H1 (cell line): ENCODE measurements at regions not wholly inside any gene's neighbourhood (a gene's known extent, or its start where the extent isn't known, plus 50 kb on each side); places are given as distances from the start of the nearest gene placed in this dataset.

ENCODE experiments used
- CTCF ChIA-PET: fragments of 300-600 bp; sonication (Branson Sonifier 250); formaldehyde crosslinking; loops from one replicate; lab custom pipeline; 2021; ENCODE audit not compliant: partially characterized antibody; lab: Charles Lee
- POLR2A ChIA-PET: fragments of 300-600 bp; sonication (Branson Sonifier 250); formaldehyde crosslinking; loops from one replicate; lab custom pipeline; 2021; ENCODE audit warnings: inconsistent platforms; ENCODE audit not compliant: partially characterized antibody; lab: Charles Lee
- DNase-seq, 2 experiments: peaks; one replicate each; pipeline versions ENCODE4 v3.0.0 to v3.0.0-alpha.2; 2010 to 2022; ENCODE audit warnings: low spot score in 2 of 2, low read depth in 1 of 2, mixed read lengths in 1 of 2
- FAIRE-seq: peaks from 2 replicates; lab custom pipeline; 2011; peaks lifted over from hg19 to GRCh38; lab: Jason Lieb, UNC
- H2AFZ ChIP-seq: 2 replicates; pipeline ENCODE4 v1.8.1; 2012; ENCODE audit warnings: low read length, inconsistent platforms
- H2AK5ac ChIP-seq: 2 replicates; pipeline ENCODE4 v1.6.1; 2013; ENCODE audit warnings: low read depth, low read length
- H2BK120ac ChIP-seq: replicated peaks from 2 replicates; pipeline ENCODE3; 2013; ENCODE audit warnings: low read depth, low read length, inconsistent platforms
- H2BK12ac ChIP-seq: 2 replicates; pipeline ENCODE4 v1.6.1; 2013; ENCODE audit warnings: low read depth, low read length
- H2BK15ac ChIP-seq: 2 replicates; pipeline ENCODE4 v1.6.1; 2013; ENCODE audit warnings: low read length
- H2BK20ac ChIP-seq: 2 replicates; pipeline ENCODE4 v1.6.1; 2013; ENCODE audit warnings: low read length
- H2BK5ac ChIP-seq: 2 replicates; pipeline ENCODE4 v1.6.1; 2013; ENCODE audit warnings: low read depth, low read length
- H3K14ac ChIP-seq: 2 replicates; pipeline ENCODE4 v1.6.1; 2013; ENCODE audit warnings: inconsistent platforms; ENCODE audit not compliant: insufficient read length
- H3K18ac ChIP-seq: 2 replicates; pipeline ENCODE4 v1.6.1; 2013; ENCODE audit warnings: low read length; ENCODE audit errors: extremely low read depth
- H3K23ac ChIP-seq: 2 replicates; pipeline ENCODE4 v1.6.1; 2013; ENCODE audit warnings: inconsistent platforms; ENCODE audit not compliant: insufficient read length
- H3K23me2 ChIP-seq: 2 replicates; pipeline ENCODE4 v1.6.1; 2013; ENCODE audit warnings: low read depth, low read length
- H3K27ac ChIP-seq: 2 replicates; pipeline ENCODE4 v1.6.1; 2011; ENCODE audit warnings: low read depth, low read length, inconsistent platforms
- H3K27me3 ChIP-seq, 4 experiments: replicated peaks in 1 of 4; 1 replicate in 1 of 4; 2 replicates in 3 of 4; pipeline versions ENCODE4 v1.6.1 to v1.8.1; 2011 to 2013; ENCODE audit warnings: low read length in 3 of 4, mild to moderate bottlenecking in 3 of 4, inconsistent platforms in 2 of 4, mixed read lengths in 2 of 4, moderate library complexity in 1 of 4; ENCODE audit not compliant: control insufficient read depth in 3 of 4, insufficient read depth in 3 of 4; ENCODE audit errors: extremely low read depth in 1 of 4
- H3K36me3 ChIP-seq, 4 experiments: 2 replicates each; pipeline versions ENCODE4 v1.6.1 to v1.8.1; 2011 to 2013; ENCODE audit warnings: mild to moderate bottlenecking in 4 of 4, low read length in 3 of 4, moderate library complexity in 2 of 4, control low read depth in 1 of 4, inconsistent platforms in 1 of 4; ENCODE audit not compliant: insufficient read depth in 4 of 4, control insufficient read depth in 2 of 4
- H3K4ac ChIP-seq: replicated peaks from 2 replicates; pipeline ENCODE3; 2013; ENCODE audit warnings: low read length, low read depth, mixed read lengths, inconsistent platforms; ENCODE audit not compliant: insufficient read length
- H3K4me1 ChIP-seq, 4 experiments: replicated peaks in 1 of 4; 1 replicate in 1 of 4; 2 replicates in 3 of 4; pipeline versions ENCODE4 v1.6.1 to v1.8.1; 2011 to 2013; ENCODE audit warnings: low read length in 3 of 4, inconsistent platforms in 2 of 4, mixed read lengths in 1 of 4; ENCODE audit not compliant: insufficient read depth in 4 of 4, control insufficient read depth in 3 of 4
- H3K4me2 ChIP-seq, 2 experiments: 2 replicates each; pipeline versions ENCODE4 v1.6.1 to v1.8.1; 2011 to 2013; ENCODE audit warnings: low read depth in 2 of 2, low read length in 2 of 2, control low read depth in 1 of 2, inconsistent platforms in 1 of 2, mild to moderate bottlenecking in 1 of 2; ENCODE audit not compliant: insufficient read depth in 1 of 2
- H3K4me3 ChIP-seq, 4 experiments: fragments of 200-600, 300-600 bp in 1 of 4; sonication (generic), shearing (Covaris generic), sonication (Bioruptor Twin) in 1 of 4; 2 replicates each; pipeline versions ENCODE4 v1.5.1 to v1.8.1; 2011 to 2016; ENCODE audit warnings: low read length in 4 of 4, low read depth in 3 of 4, control low read depth in 2 of 4, inconsistent platforms in 2 of 4, mild to moderate bottlenecking in 2 of 4, mixed read lengths in 1 of 4, moderate library complexity in 1 of 4; ENCODE audit not compliant: insufficient read depth in 2 of 4; ENCODE audit errors: extremely low read depth in 1 of 4
- H3K56ac ChIP-seq: replicated peaks from 2 replicates; pipeline ENCODE3; 2013; ENCODE audit warnings: low read depth, mild to moderate bottlenecking, mixed read lengths, low read length, inconsistent platforms; ENCODE audit not compliant: insufficient read length
- H3K79me1 ChIP-seq: 2 replicates; pipeline ENCODE4 v1.6.1; 2013; ENCODE audit warnings: low read depth, low read length, control low read depth
- H3K79me2 ChIP-seq, 2 experiments: 2 replicates each; pipeline versions ENCODE4 v1.6.1 to v1.8.1; 2012 to 2013; ENCODE audit warnings: low read length in 2 of 2, mild to moderate bottlenecking in 2 of 2, inconsistent platforms in 1 of 2; ENCODE audit not compliant: insufficient read depth in 2 of 2, control insufficient read depth in 1 of 2
- H3K9ac ChIP-seq, 4 experiments: replicated peaks in 1 of 4; 1 replicate in 1 of 4; 2 replicates in 3 of 4; pipeline versions ENCODE4 v1.6.1 to v1.8.1; 2011 to 2013; ENCODE audit warnings: low read depth in 3 of 4, low read length in 3 of 4, control low read depth in 2 of 4, mild to moderate bottlenecking in 2 of 4, moderate library complexity in 2 of 4, inconsistent platforms in 1 of 4; ENCODE audit errors: extremely low read depth in 1 of 4
- H3K9me3 ChIP-seq, 2 experiments: 2 replicates each; pipeline versions ENCODE4 v1.6.1 to v1.8.1; 2012 to 2013; ENCODE audit warnings: mild to moderate bottlenecking in 2 of 2, moderate library complexity in 2 of 2, control low read depth in 1 of 2, inconsistent platforms in 1 of 2, low read depth in 1 of 2, low read length in 1 of 2, mixed read lengths in 1 of 2; ENCODE audit not compliant: insufficient read depth in 2 of 2
- H4K20me1 ChIP-seq, 2 experiments: replicated peaks in 1 of 2; 2 replicates each; pipeline versions ENCODE3 to v1.8.1; 2011 to 2013; ENCODE audit warnings: inconsistent platforms in 2 of 2, low read length in 2 of 2, mild to moderate bottlenecking in 1 of 2; ENCODE audit not compliant: insufficient read depth in 2 of 2, control insufficient read depth in 1 of 2
- H4K5ac ChIP-seq: 2 replicates; pipeline ENCODE4 v1.6.1; 2013; ENCODE audit warnings: low read length, low read depth, mixed read lengths, inconsistent platforms; ENCODE audit not compliant: insufficient read length
- H4K8ac ChIP-seq: 2 replicates; pipeline ENCODE4 v1.8.0; 2013; ENCODE audit warnings: mild to moderate bottlenecking, moderate library complexity, low read length, inconsistent platforms; ENCODE audit not compliant: insufficient read depth; ENCODE audit errors: extremely low read depth
- H4K91ac ChIP-seq: replicated peaks from 2 replicates; pipeline ENCODE3; 2013; ENCODE audit warnings: low read length, mixed read lengths, inconsistent platforms; ENCODE audit not compliant: insufficient read length
- PHF8 ChIP-seq: fragments of 200-600 bp; sonication (generic); conservative IDR thresholded peaks from 2 replicates; pipeline ENCODE4 v1.7.1; 2012; ENCODE audit warnings: low read depth, mild to moderate bottlenecking, inconsistent platforms, low read length, moderate library complexity
- SP4 ChIP-seq: IDR thresholded peaks from 2 replicates; pipeline ENCODE4 v1.6.1; 2012; ENCODE audit warnings: low read length, inconsistent platforms
- TAF7 ChIP-seq: optimal IDR thresholded peaks from 2 replicates; pipeline ENCODE3; 2011; ENCODE audit warnings: low read depth, mild to moderate bottlenecking, inconsistent platforms, low read length, moderate library complexity, borderline replicate concordance
- WGBS, 2 experiments: shearing (Covaris generic) in 1 of 2; methylation state at CpG; one replicate each; pipeline versions ENCODE4 v1.1.6 to v1.1.7; 2013 to 2015; ENCODE audit warnings: low lambda C conversion rate in 2 of 2, mixed read lengths in 2 of 2, inconsistent platforms in 1 of 2, low coverage in 1 of 2, missing lambda C conversion rate in 1 of 2; ENCODE audit not compliant: insufficient replicate concordance in 2 of 2, insufficient coverage in 1 of 2, insufficient read length in 1 of 2; ENCODE audit errors: extremely low coverage in 1 of 2, missing lambda C conversion rate in 1 of 2; 5-methylcytosine and 5-hydroxymethylcytosine counted together

DNA sequence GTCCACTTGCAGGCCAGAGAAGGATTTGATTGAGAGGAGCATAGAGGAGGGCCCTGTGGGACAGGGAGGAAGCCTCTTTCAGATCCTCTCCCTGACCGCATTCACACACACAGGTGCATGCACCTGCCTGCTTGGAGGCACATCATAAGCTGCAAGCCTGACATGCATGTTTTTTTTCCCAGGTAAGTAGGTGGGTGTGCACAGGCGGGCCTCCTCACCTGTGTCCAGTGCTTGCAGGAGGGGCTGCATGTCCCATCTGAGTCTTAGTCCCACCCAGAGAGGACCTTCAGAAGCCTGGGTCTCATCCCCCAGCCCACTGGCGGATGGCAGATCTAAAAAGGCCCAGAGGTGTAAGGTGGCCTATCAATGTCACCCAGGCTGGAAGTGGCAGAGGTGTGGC lies 130.8 kb downstream of the TMEM132E start:
- Histone ChIP-seq H4K8ac (no peak overlapping the region), H2BK20ac (no peak overlapping the region), H3K23ac (no peak overlapping the region), H3K4me2 (no peak overlapping the region), H3K4me3 (no peak overlapping the region), H2BK15ac (no peak overlapping the region), H3K4me1 (no peaks in the 10 kb centered on the region; a peak in 1 of 7 replicates), H2BK120ac (no peak overlapping the region), H3K79me1 (no peaks in the 10 kb centered on the region), H4K5ac (no peak overlapping the region), H2BK12ac (no peak overlapping the region), H3K36me3 (no peaks in the 10 kb centered on the region), H3K23me2 (no peaks in the 10 kb centered on the region; the same call in 1 of the 2 replicates), H2AK5ac (no peak overlapping the region), H3K79me2 (no peaks in the 10 kb centered on the region), H4K20me1 (peaks cover 1 to 3% of the 10 kb centered on the region in 2 experiments), H2AFZ (no peak overlapping the region), H3K27me3 (0 out of 7 replicates have a peak, but pooled peaks cover 0 to 4% (median 0%) of the 10 kb centered on the region in 4 experiments), H2BK5ac (no peak overlapping the region), H3K4ac (no peak overlapping the region), H3K14ac (no peak overlapping the region), H3K9me3 (no peaks in the 10 kb centered on the region), H3K56ac (no peak overlapping the region), H3K27ac (no peak overlapping the region), H3K18ac (no peak overlapping the region), H4K91ac (no peak overlapping the region), H3K9ac (no peak overlapping the region)
- DNase-seq (no peak), FAIRE-seq (no peak)
- WGBS, 2 experiments: 68% methylated on average over 3 of the region's 3 CpGs; no CpG with 5 or more reads in 1 of the 2 experiments
- TF ChIP-seq TAF7 (no peak), PHF8 (no peak), SP4 (no peak)
- CTCF ChIA-PET: no interaction called here
- POLR2A ChIA-PET: interaction anchor here (0.6 kb wide), 1 partner anchor 124 kb away, joined by 3 read pairs; no protein-coding TSS in a partner anchor
